IMR-90 (cell line): ENCODE measurements at regions not wholly inside any gene's neighbourhood (a gene's known extent, or its start where the extent isn't known, plus 50 kb on each side); places are given as distances from the start of the nearest gene placed in this dataset.

Experiments
- ATAC-seq: fragments of 200-7000 bp; cut with Tn5 transposase; 2 replicates; pipeline ENCODE4 v1.9.1; 2020; ENCODE audit warnings: low read depth, mild to moderate bottlenecking, moderate library complexity
- BruUV-seq: library from RNA; stranded (reverse); fragments of 400-500 nt; replicated peaks from 2 replicates; lab custom pipeline; 2021; lab: Mats Ljungman, UMichigan
- CTCF ChIA-PET: fragments of 300-600 bp; formaldehyde crosslinking; extraction: SDS; loops from one replicate; lab custom pipeline; 2021; ENCODE audit warnings: antibody characterized with exemption; lab: Yijun Ruan, JAX
- POLR2A ChIA-PET: fragments of 300-600 bp; sonication (Branson Sonifier 250); formaldehyde crosslinking; loops from one replicate; lab custom pipeline; 2022; ENCODE audit warnings: antibody characterized with exemption; ENCODE audit not compliant: unreplicated experiment; lab: Charles Lee
- DNase-seq: peaks from one replicate; pipeline ENCODE4 v3.0.0; 2013
- H2AFZ ChIP-seq: replicated peaks from 2 replicates; pipeline ENCODE3; 2013; ENCODE audit warnings: low read length, mild to moderate bottlenecking; ENCODE audit not compliant: poor library complexity
- H2AK5ac ChIP-seq: 2 replicates; pipeline ENCODE4 v1.6.1; 2013; ENCODE audit warnings: low read depth, low read length, inconsistent platforms
- H2AK9ac ChIP-seq: replicated peaks from 2 replicates; pipeline ENCODE3; 2013; ENCODE audit warnings: mild to moderate bottlenecking, low read depth, low read length, moderate library complexity; ENCODE audit not compliant: poor library complexity
- H2BK120ac ChIP-seq: 2 replicates; pipeline ENCODE4 v1.6.1; 2013; ENCODE audit warnings: low read depth, low read length, inconsistent platforms
- H2BK15ac ChIP-seq: 3 replicates; pipeline ENCODE4 v1.6.1; 2013; ENCODE audit warnings: low read depth, low read length, inconsistent platforms
- H2BK20ac ChIP-seq: 2 replicates; pipeline ENCODE4 v1.6.1; 2013; ENCODE audit warnings: low read depth, mild to moderate bottlenecking, inconsistent platforms, low read length, moderate library complexity
- H2BK5ac ChIP-seq: 2 replicates; pipeline ENCODE4 v1.6.1; 2013; ENCODE audit warnings: mild to moderate bottlenecking, low read depth, low read length, inconsistent platforms; ENCODE audit not compliant: poor library complexity, severe bottlenecking
- H3K14ac ChIP-seq: replicated peaks from 2 replicates; pipeline ENCODE4 v1.6.1; 2013; ENCODE audit warnings: low read depth, low read length, inconsistent platforms
- H3K18ac ChIP-seq: 2 replicates; pipeline ENCODE4 v1.6.1; 2013; ENCODE audit warnings: low read depth, low read length, control low read depth
- H3K23ac ChIP-seq: 2 replicates; pipeline ENCODE4 v1.6.1; 2013; ENCODE audit warnings: low read depth, low read length, inconsistent platforms
- H3K27ac ChIP-seq: 2 replicates; pipeline ENCODE4 v1.5.1; 2013; ENCODE audit warnings: mild to moderate bottlenecking, control low read depth, low read length; ENCODE audit not compliant: insufficient read depth
- H3K27me3 ChIP-seq: 2 replicates; pipeline ENCODE4 v1.6.1; 2013; ENCODE audit warnings: low read length; ENCODE audit not compliant: control insufficient read depth, insufficient read depth
- H3K36me3 ChIP-seq: 2 replicates; pipeline ENCODE4 v1.6.1; 2013; ENCODE audit warnings: low read length, mixed read lengths; ENCODE audit not compliant: control insufficient read depth, insufficient read depth
- H3K4ac ChIP-seq: 2 replicates; pipeline ENCODE4 v1.6.1; 2013; ENCODE audit warnings: low read depth, low read length, inconsistent platforms
- H3K4me1 ChIP-seq: 2 replicates; pipeline ENCODE4 v1.6.1; 2013; ENCODE audit warnings: low read length, mixed read lengths; ENCODE audit not compliant: control insufficient read depth, insufficient read depth
- H3K4me2 ChIP-seq: 2 replicates; pipeline ENCODE4 v1.6.1; 2013; ENCODE audit warnings: low read depth, mild to moderate bottlenecking, control low read depth, low read length, moderate library complexity
- H3K4me3 ChIP-seq: 2 replicates; pipeline ENCODE4 v1.5.1; 2013; ENCODE audit warnings: low read depth, mild to moderate bottlenecking, control low read depth, low read length, moderate library complexity; ENCODE audit not compliant: insufficient read depth
- H3K56ac ChIP-seq: 2 replicates; pipeline ENCODE4 v1.6.1; 2013; ENCODE audit warnings: low read length, inconsistent platforms; ENCODE audit not compliant: insufficient read depth; ENCODE audit errors: extremely low read depth
- H3K79me1 ChIP-seq, 2 experiments: 2 replicates each; pipeline ENCODE4 v1.6.1; 2013; ENCODE audit warnings: low read length in 2 of 2, inconsistent platforms in 1 of 2, low read depth in 1 of 2
- H3K9ac ChIP-seq: 2 replicates; pipeline ENCODE4 v1.6.1; 2013; ENCODE audit warnings: low read depth, low read length, control low read depth
- H3K9me1 ChIP-seq: 2 replicates; pipeline ENCODE4 v1.6.1; 2013; ENCODE audit warnings: low read length, inconsistent platforms; ENCODE audit not compliant: insufficient read depth
- H3K9me3 ChIP-seq: 2 replicates; pipeline ENCODE4 v1.6.1; 2013; ENCODE audit warnings: low read length; ENCODE audit not compliant: control insufficient read depth, insufficient read depth
- H4K20me1 ChIP-seq: 2 replicates; pipeline ENCODE4 v1.6.1; 2013; ENCODE audit warnings: low read length, inconsistent platforms; ENCODE audit not compliant: insufficient read depth
- H4K5ac ChIP-seq: 2 replicates; pipeline ENCODE4 v1.6.1; 2013; ENCODE audit warnings: mild to moderate bottlenecking, low read depth, low read length, control low read depth
- H4K8ac ChIP-seq, 2 experiments: 2 replicates each; pipeline ENCODE4 v1.6.1; 2013; ENCODE audit warnings: low read depth in 2 of 2, low read length in 2 of 2, control low read depth in 1 of 2, inconsistent platforms in 1 of 2
- H4K91ac ChIP-seq: 2 replicates; pipeline ENCODE4 v1.6.1; 2013; ENCODE audit warnings: low read depth, low read length, inconsistent platforms; ENCODE audit not compliant: insufficient read depth
- BHLHE40 ChIP-seq: fragments of 150-350 bp; IDR thresholded peaks from 2 replicates; pipeline ENCODE4 v1.6.1; 2016; ENCODE audit warnings: mild to moderate bottlenecking, low read depth, low read length
- CEBPB ChIP-seq: IDR thresholded peaks from 2 replicates; pipeline ENCODE4 v1.6.1; 2012; ENCODE audit warnings: low read depth, low read length, improper control_type of control experiment
- CHD1 ChIP-seq: IDR thresholded peaks from 2 replicates; pipeline ENCODE4 v1.6.1; 2012; ENCODE audit warnings: low read depth, low read length, improper control_type of control experiment
- RAD21 ChIP-seq: IDR thresholded peaks from 2 replicates; pipeline ENCODE4 v1.6.1; 2012; ENCODE audit warnings: low read length, improper control_type of control experiment
- RFX5 ChIP-seq: IDR thresholded peaks from 2 replicates; pipeline ENCODE4 v1.8.0; 2012; ENCODE audit warnings: low read depth, mild to moderate bottlenecking, low read length, moderate library complexity
- SMC3 ChIP-seq: fragments of 150-350 bp; IDR thresholded peaks from 2 replicates; pipeline ENCODE4 v1.6.1; 2016; ENCODE audit warnings: low read depth, mild to moderate bottlenecking, antibody characterized with exemption, low read length, moderate library complexity
- WGBS, 2 experiments: methylation state at CpG; one replicate each; pipeline versions ENCODE4 v1.1.5 to v1.1.7; 2013; ENCODE audit warnings: missing lambda C conversion rate in 2 of 2; ENCODE audit not compliant: insufficient read length in 1 of 2; ENCODE audit errors: extremely low coverage in 2 of 2; 5-methylcytosine and 5-hydroxymethylcytosine counted together
- dilution Hi-C: fragments of 300-500 bp; cut with HindIII; formaldehyde crosslinking; loops from one replicate; pipeline ENCODE4 v1.14.3; 2018; ENCODE audit warnings: low sequenced_read_pairs; ENCODE audit not compliant: unreplicated experiment
- in situ Hi-C: fragments of 300-500 bp; cut with MboI; formaldehyde crosslinking; loops from 3 replicates; pipeline ENCODE4 v1.14.3; 2019; ENCODE audit warnings: low sequenced_read_pairs, inconsistent platforms, mixed read lengths
- intact Hi-C: fragments of 100-400 bp; cut with micrococcal nuclease; formaldehyde crosslinking; loops from 2 replicates; pipeline ENCODE4 v1.10.0; 2022
- TF ChIP-seq, protein P1 (sequence below): conservative IDR thresholded peaks from 2 replicates; pipeline ENCODE4 v1.5.1; 2012; ENCODE audit warnings: mild to moderate bottlenecking, low read depth, low read length, improper control_type of control experiment

DNA sequence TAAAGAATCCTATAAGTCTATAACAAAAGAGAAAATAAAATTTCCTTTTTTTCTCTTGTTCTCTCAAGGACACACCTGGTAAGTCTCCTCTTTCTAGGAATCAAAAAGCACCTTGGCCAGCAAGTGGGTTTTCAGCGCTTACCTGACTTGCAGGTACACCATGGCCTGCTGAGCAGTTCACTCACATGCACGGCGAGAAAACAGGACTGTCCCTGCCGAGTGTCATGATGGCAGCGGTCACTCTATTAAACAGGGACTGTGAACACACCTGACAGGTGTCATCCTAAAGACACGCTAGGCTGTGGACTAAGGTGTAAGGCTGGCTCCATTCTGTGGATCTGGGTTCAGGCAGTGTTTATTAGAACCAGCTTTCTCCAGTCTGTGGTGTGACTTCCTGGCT is 170.2 kb downstream of the TEX29 start:
- H3K27ac ChIP-seq: no peak overlapping the region
- no peak overlapping the region for H3K4me2 ChIP-seq
- H4K5ac ChIP-seq: no peak overlapping the region
- whole genome bisulfite sequencing, 2 experiments: 56% methylated on average over 4 of the region's 6 CpGs; no CpG with 5 or more reads in 1 of the 2 experiments
- H3K23ac ChIP-seq: no peak overlapping the region
- ATAC-seq (no peak), DNase-seq (no peak)
- H3K4ac ChIP-seq: no peak overlapping the region
- H4K8ac ChIP-seq: no peak overlapping the region
- in situ Hi-C loops (no loop called here), dilution Hi-C loops (no loop called here), intact Hi-C loops (no loop called here)
- CTCF ChIA-PET: interaction anchor here (0.8 kb wide), 1 partner anchor 1111 kb away, joined by 5 read pairs; no protein-coding TSS in a partner anchor
- no peak overlapping the region for H2BK5ac ChIP-seq
- no peak overlapping the region for H2BK15ac ChIP-seq
- no peaks in the 10 kb centered on the region for H3K79me1 ChIP-seq
- H4K20me1 ChIP-seq: no peaks in the 10 kb centered on the region
- H3K9me1 ChIP-seq: no peaks in the 10 kb centered on the region
- H3K18ac ChIP-seq: no peak overlapping the region
- no peak overlapping the region for H2AK5ac ChIP-seq
- H3K9ac ChIP-seq: no peak overlapping the region
- no peak overlapping the region for H2BK20ac ChIP-seq
- H2BK120ac ChIP-seq: no peak overlapping the region
- no peak overlapping the region for H2AK9ac ChIP-seq
- no peak for TF ChIP-seq BHLHE40
- TF ChIP-seq, protein P1, sequence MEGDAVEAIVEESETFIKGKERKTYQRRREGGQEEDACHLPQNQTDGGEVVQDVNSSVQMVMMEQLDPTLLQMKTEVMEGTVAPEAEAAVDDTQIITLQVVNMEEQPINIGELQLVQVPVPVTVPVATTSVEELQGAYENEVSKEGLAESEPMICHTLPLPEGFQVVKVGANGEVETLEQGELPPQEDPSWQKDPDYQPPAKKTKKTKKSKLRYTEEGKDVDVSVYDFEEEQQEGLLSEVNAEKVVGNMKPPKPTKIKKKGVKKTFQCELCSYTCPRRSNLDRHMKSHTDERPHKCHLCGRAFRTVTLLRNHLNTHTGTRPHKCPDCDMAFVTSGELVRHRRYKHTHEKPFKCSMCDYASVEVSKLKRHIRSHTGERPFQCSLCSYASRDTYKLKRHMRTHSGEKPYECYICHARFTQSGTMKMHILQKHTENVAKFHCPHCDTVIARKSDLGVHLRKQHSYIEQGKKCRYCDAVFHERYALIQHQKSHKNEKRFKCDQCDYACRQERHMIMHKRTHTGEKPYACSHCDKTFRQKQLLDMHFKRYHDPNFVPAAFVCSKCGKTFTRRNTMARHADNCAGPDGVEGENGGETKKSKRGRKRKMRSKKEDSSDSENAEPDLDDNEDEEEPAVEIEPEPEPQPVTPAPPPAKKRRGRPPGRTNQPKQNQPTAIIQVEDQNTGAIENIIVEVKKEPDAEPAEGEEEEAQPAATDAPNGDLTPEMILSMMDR: no peak
- TF ChIP-seq CEBPB: no peak
- TF ChIP-seq RFX5: no peak
- no peak for TF ChIP-seq SMC3
- TF ChIP-seq RAD21: no peak
- no peak for TF ChIP-seq CHD1
- POLR2A ChIA-PET: no interaction called here
- BruUV-seq: no TSS peak
- H2AFZ ChIP-seq: no peak overlapping the region
- H3K4me3 ChIP-seq: no peak overlapping the region
- no peak overlapping the region for H3K56ac ChIP-seq
- no peak overlapping the region for H3K14ac ChIP-seq
- no peaks in the 10 kb centered on the region for H3K36me3 ChIP-seq
- H3K9me3 ChIP-seq: peaks cover 40% of the 10 kb centered on the region
- H4K91ac ChIP-seq: no peak overlapping the region
- H3K27me3 ChIP-seq: no peaks in the 10 kb centered on the region
- no peaks in the 10 kb centered on the region for H3K4me1 ChIP-seq
